ENCODE measurements at regions not wholly inside any gene's neighbourhood (a gene's known extent, or its start where the extent isn't known, plus 50 kb on each side); places are given as distances from the start of the nearest gene placed in this dataset.

- no peak overlapping the region for H3K4me2 ChIP-seq (ENCODE audit: low read depth, low read length)
- H2BK20ac ChIP-seq (ENCODE audit: low read depth, low read length), result no peak overlapping the region
- H4K5ac ChIP-seq (ENCODE audit: low read depth, low read length), result no peak overlapping the region
- no peaks in the 10 kb centered on the region for H3K9me1 ChIP-seq (ENCODE audit: insufficient read depth, low read length)
- in situ Hi-C loops (cut with MboI; ENCODE audit: low sequenced_read_pairs) (no loop called here), dilution Hi-C loops (cut with HindIII; ENCODE audit: low sequenced_read_pairs, unreplicated experiment) (no loop called here), intact Hi-C loops (cut with micrococcal nuclease) (no loop called here)
- H4K91ac ChIP-seq (ENCODE audit: insufficient read depth, low read depth, low read length), result no peak overlapping the region
- WGBS, 2 experiments (ENCODE audit: extremely low coverage in 2 of 2, insufficient read length in 1 of 2), result 80% methylated on average over 1 of the region's 2 CpGs; no CpG with 5 or more reads in 1 of the 2 experiments
- H3K27me3 ChIP-seq (ENCODE audit: control insufficient read depth, insufficient read depth, low read length), result no peaks in the 10 kb centered on the region; the same call in 1 of the 2 replicates
- no peak overlapping the region for H2BK15ac ChIP-seq (ENCODE audit: low read depth, low read length)
- TF ChIP-seq ELK1 (IDR thresholded peaks at IDR 0.05; ENCODE audit: borderline replicate concordance, low read depth, low read length), result no peak
- H3K4ac ChIP-seq (ENCODE audit: low read depth, low read length), result no peak overlapping the region
- no peak overlapping the region for H3K9ac ChIP-seq (ENCODE audit: low read depth, low read length)
- H3K56ac ChIP-seq (ENCODE audit: extremely low read depth, insufficient read depth, low read length), result no peak overlapping the region
- CTCF ChIA-PET, result interaction anchor here (1.2 kb wide), 1 partner anchor 33 kb away, joined by 4 read pairs; no protein-coding TSS in a partner anchor
- H3K36me3 ChIP-seq (ENCODE audit: control insufficient read depth, insufficient read depth, low read length), result no peaks in the 10 kb centered on the region
- ATAC-seq (ENCODE audit: low read depth) (no peak), DNase-seq (no peak)
- POLR2A ChIA-PET (ENCODE audit: unreplicated experiment), result no interaction called here
- no peaks in the 10 kb centered on the region for H3K79me1 ChIP-seq (ENCODE audit: low read depth in 1 of 2, low read length in 2 of 2)
- no peak overlapping the region for H3K14ac ChIP-seq (replicated peaks; ENCODE audit: low read depth, low read length)
- H2AK9ac ChIP-seq (replicated peaks; ENCODE audit: low read depth, low read length, poor library complexity), result no peak overlapping the region
- no peak overlapping the region for H3K23ac ChIP-seq (ENCODE audit: low read depth, low read length)
- no peak overlapping the region for H3K4me3 ChIP-seq (ENCODE audit: insufficient read depth, low read depth, low read length)
- no peak overlapping the region for H2AK5ac ChIP-seq (ENCODE audit: low read depth, low read length)
- no peaks in the 10 kb centered on the region for H3K4me1 ChIP-seq (ENCODE audit: control insufficient read depth, insufficient read depth, low read length)
- no peak overlapping the region for H2BK5ac ChIP-seq (ENCODE audit: low read depth, low read length, poor library complexity, severe bottlenecking)
- no peak overlapping the region for H4K8ac ChIP-seq (ENCODE audit: low read depth in 2 of 2, low read length in 2 of 2)
- no peak overlapping the region for H2AFZ ChIP-seq (replicated peaks; ENCODE audit: low read length, poor library complexity)
- no peak overlapping the region for H3K18ac ChIP-seq (ENCODE audit: low read depth, low read length)
- H4K20me1 ChIP-seq (ENCODE audit: insufficient read depth, low read length), result no peaks in the 10 kb centered on the region
- no peak overlapping the region for H2BK120ac ChIP-seq (ENCODE audit: low read depth, low read length)
- no peak overlapping the region for H3K27ac ChIP-seq (ENCODE audit: insufficient read depth, low read length)
- no peaks in the 10 kb centered on the region for H3K9me3 ChIP-seq (ENCODE audit: control insufficient read depth, insufficient read depth, low read length)
- BruUV-seq (replicated peaks), result no TSS peak
Observed at GRCh38 chr5:72644296-72644695, 137.1 kb upstream of the ZNF366 start.
